ENCODE measurements at regions not wholly inside any gene's neighbourhood (a gene's known extent, or its start where the extent isn't known, plus 50 kb on each side); places are given as distances from the start of the nearest gene placed in this dataset.

DNA sequence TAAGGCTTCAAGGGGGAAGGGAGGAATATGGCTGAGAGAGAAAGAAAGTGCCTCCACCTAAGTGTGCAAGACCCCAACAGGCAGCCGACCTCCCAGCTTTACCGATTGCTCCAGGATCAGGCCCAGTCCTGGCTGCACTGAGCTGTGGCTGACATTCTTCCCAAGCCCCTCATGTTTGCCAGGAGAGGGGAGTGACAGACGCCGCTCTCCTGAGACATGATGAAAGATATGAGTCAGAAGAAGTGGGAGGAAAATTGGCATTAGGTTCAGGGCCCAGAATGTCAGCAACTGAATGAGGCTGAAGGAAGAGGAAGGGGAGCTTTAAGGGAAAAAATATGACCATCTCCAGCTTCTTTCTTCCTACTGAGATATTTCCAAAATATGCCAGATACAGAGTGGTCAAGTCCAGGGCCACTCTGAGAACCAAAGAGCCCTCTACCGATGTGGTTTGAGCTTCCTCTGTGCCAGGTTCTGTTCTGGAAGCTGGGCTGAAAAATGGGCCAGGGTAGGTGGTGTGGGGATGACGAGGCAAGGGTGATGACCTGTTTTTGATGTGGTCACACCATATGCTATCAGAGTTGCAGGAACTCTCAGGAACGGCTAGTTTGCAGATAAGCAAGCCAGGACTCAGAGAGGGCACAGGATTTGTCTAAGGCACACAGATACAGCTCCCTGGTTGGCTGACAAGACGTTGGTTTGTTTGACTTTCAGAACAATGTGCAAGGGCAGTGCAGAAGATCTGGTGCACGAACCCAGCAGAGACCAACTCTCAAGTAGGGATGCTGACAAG lies 176.7 kb downstream of the SOX9 start:
- TF ChIP-seq, protein P1, sequence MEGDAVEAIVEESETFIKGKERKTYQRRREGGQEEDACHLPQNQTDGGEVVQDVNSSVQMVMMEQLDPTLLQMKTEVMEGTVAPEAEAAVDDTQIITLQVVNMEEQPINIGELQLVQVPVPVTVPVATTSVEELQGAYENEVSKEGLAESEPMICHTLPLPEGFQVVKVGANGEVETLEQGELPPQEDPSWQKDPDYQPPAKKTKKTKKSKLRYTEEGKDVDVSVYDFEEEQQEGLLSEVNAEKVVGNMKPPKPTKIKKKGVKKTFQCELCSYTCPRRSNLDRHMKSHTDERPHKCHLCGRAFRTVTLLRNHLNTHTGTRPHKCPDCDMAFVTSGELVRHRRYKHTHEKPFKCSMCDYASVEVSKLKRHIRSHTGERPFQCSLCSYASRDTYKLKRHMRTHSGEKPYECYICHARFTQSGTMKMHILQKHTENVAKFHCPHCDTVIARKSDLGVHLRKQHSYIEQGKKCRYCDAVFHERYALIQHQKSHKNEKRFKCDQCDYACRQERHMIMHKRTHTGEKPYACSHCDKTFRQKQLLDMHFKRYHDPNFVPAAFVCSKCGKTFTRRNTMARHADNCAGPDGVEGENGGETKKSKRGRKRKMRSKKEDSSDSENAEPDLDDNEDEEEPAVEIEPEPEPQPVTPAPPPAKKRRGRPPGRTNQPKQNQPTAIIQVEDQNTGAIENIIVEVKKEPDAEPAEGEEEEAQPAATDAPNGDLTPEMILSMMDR (IDR thresholded peaks at IDR 0.05), result no peak
- TF ChIP-seq POLR2A (IDR thresholded peaks at IDR 0.05), result no peak

Measured in testis (tissue), 2 donors.